Neural progenitor cell (in vitro differentiated cells): ENCODE measurements at regions not wholly inside any gene's neighbourhood (a gene's known extent, or its start where the extent isn't known, plus 50 kb on each side); places are given as distances from the start of the nearest gene placed in this dataset.

ENCODE experiments used
- DNase-seq: peaks from one replicate; pipeline ENCODE4 v3.0.0-alpha.2; 2016; ENCODE audit warnings: low spot score
- H2AFZ ChIP-seq: fragments of 200-600 bp; sonication (generic); replicated peaks from 2 replicates; pipeline ENCODE4 v1.6.1; 2016; ENCODE audit warnings: antibody characterized with exemption
- H3F3A ChIP-seq: fragments of 200-600 bp; sonication (generic); 2 replicates; pipeline ENCODE4 v1.6.1; 2016; ENCODE audit warnings: antibody characterized with exemption, low read depth
- H3K27ac ChIP-seq: fragments of 200-600 bp; sonication (generic); 2 replicates; pipeline ENCODE4 v1.5.1; 2016; ENCODE audit warnings: mild to moderate bottlenecking
- H3K27me3 ChIP-seq: fragments of 200-600 bp; sonication (generic); 2 replicates; pipeline ENCODE4 v1.6.1; 2016; ENCODE audit warnings: mild to moderate bottlenecking, moderate library complexity
- H3K36me3 ChIP-seq: fragments of 200-600 bp; sonication (generic); 2 replicates; pipeline ENCODE4 v1.5.1; 2016
- H3K4me1 ChIP-seq: fragments of 200-600 bp; sonication (generic); 2 replicates; pipeline ENCODE4 v1.6.1; 2016; ENCODE audit warnings: mixed run types
- H3K4me2 ChIP-seq: fragments of 200-600 bp; sonication (generic); 2 replicates; pipeline ENCODE4 v1.6.1; 2016
- H3K4me3 ChIP-seq: fragments of 200-600 bp; sonication (generic); 2 replicates; pipeline ENCODE4 v1.5.1; 2016
- H3K79me2 ChIP-seq: fragments of 200-600 bp; sonication (generic); 2 replicates; pipeline ENCODE4 v1.6.1; 2016; ENCODE audit warnings: low read depth
- H3K9ac ChIP-seq: fragments of 200-600 bp; sonication (generic); 2 replicates; pipeline ENCODE4 v1.6.1; 2016
- H3K9me3 ChIP-seq: fragments of 200-600 bp; sonication (generic); 2 replicates; pipeline ENCODE4 v1.5.1; 2016; ENCODE audit warnings: low read depth
- H4K20me1 ChIP-seq: fragments of 200-600 bp; sonication (generic); 2 replicates; pipeline ENCODE4 v1.6.1; 2016; ENCODE audit warnings: low read depth
- H3K27ac Mint-ChIP-seq: 3 replicates; pipeline ENCODE4 v1.8.0; 2021; ENCODE audit warnings: mixed read lengths
- H3K27me3 Mint-ChIP-seq: 2 replicates; pipeline ENCODE4 v1.8.0; 2022; ENCODE audit warnings: low read depth, mild to moderate bottlenecking, inconsistent platforms, moderate library complexity, mixed read lengths; ENCODE audit not compliant: insufficient read depth
- H3K36me3 Mint-ChIP-seq: 3 replicates; pipeline ENCODE4 v1.8.0; 2021; ENCODE audit warnings: mixed read lengths
- H3K4me1 Mint-ChIP-seq: 3 replicates; pipeline ENCODE4 v1.8.0; 2021; ENCODE audit warnings: mixed read lengths
- H3K4me3 Mint-ChIP-seq: 3 replicates; pipeline ENCODE4 v1.8.0; 2021; ENCODE audit warnings: mild to moderate bottlenecking, moderate library complexity, mixed read lengths
- H3K9me3 Mint-ChIP-seq: 3 replicates; pipeline ENCODE4 v1.8.0; 2020; ENCODE audit warnings: mixed read lengths
- CTCF ChIP-seq: fragments of 200-600 bp; sonication (generic); IDR thresholded peaks from 2 replicates; pipeline ENCODE4 v1.5.1; 2017; ENCODE audit warnings: antibody characterized with exemption, mild to moderate bottlenecking
- EZH2 ChIP-seq: fragments of 200-600 bp; sonication (generic); IDR thresholded peaks from 2 replicates; pipeline ENCODE4 v1.6.1; 2017; ENCODE audit warnings: antibody characterized with exemption, mild to moderate bottlenecking, moderate library complexity
- EZH2phosphoT487 ChIP-seq: fragments of 200-600 bp; sonication (generic); IDR thresholded peaks from 2 replicates; pipeline ENCODE4 v1.6.1; 2017; ENCODE audit warnings: antibody characterized with exemption

- Mint-ChIP-seq H3K4me3 (no peak overlapping the region), H3K4me1 (peaks cover 41% of the 10 kb centered on the region), H3K27ac (no peak overlapping the region), H3K9me3 (peaks cover 2% of the 10 kb centered on the region), H3K36me3 (no peaks in the 10 kb centered on the region), H3K27me3 (peaks cover 12% of the 10 kb centered on the region)
- Histone ChIP-seq H3K4me1 (peaks cover 45% of the 10 kb centered on the region), H3K9ac (no peak overlapping the region), H3K79me2 (no peaks in the 10 kb centered on the region), H3K27ac (peak overlapping the region; percentile 89), H3K27me3 (no peaks in the 10 kb centered on the region), H3K9me3 (no peaks in the 10 kb centered on the region), H3K4me3 (no peak overlapping the region), H3K36me3 (no peaks in the 10 kb centered on the region), H3K4me2 (peak overlapping the region; percentile 64), H3F3A (peaks cover 20% of the 10 kb centered on the region), H4K20me1 (peaks cover 3% of the 10 kb centered on the region), H2AFZ (no peak overlapping the region)
- no peak for DNase-seq
- no peak for TF ChIP-seq EZH2phosphoT487
- no peak for TF ChIP-seq EZH2
- no peak for TF ChIP-seq CTCF
Observed at GRCh38 chr13:109671919-109672318, 114.5 kb downstream of the IRS2 start.

GRCh38 chr13:109670776-109671175 is 115.6 kb downstream of the IRS2 start:
- H2AFZ ChIP-seq = no peak overlapping the region
- peak overlapping the region; percentile 55 for H3K27ac Mint-ChIP-seq

GRCh38 chr13:109669956-109670355 is 116.4 kb downstream of the IRS2 start:
- Histone ChIP-seq H3K4me2 (no peak overlapping the region), H3K4me1 (peaks cover 45% of the 10 kb centered on the region), H3K27me3 (no peaks in the 10 kb centered on the region), H3K27ac (no peak overlapping the region), H3K79me2 (no peaks in the 10 kb centered on the region), H3K9ac (no peak overlapping the region), H2AFZ (no peak overlapping the region), H3F3A (peaks cover 20% of the 10 kb centered on the region), H3K36me3 (no peaks in the 10 kb centered on the region), H3K9me3 (no peaks in the 10 kb centered on the region), H3K4me3 (no peak overlapping the region), H4K20me1 (peaks cover 3% of the 10 kb centered on the region)
- Mint-ChIP-seq H3K9me3 (no peaks in the 10 kb centered on the region), H3K36me3 (no peaks in the 10 kb centered on the region), H3K4me1 (peaks cover 52% of the 10 kb centered on the region), H3K4me3 (no peak overlapping the region), H3K27me3 (peaks cover 10% of the 10 kb centered on the region), H3K27ac (no peak overlapping the region)
- no peak for DNase-seq
- TF ChIP-seq CTCF (no peak), EZH2phosphoT487 (no peak), EZH2 (no peak)

More at GRCh38 chr13:109670776-109671175, 115.6 kb downstream of the IRS2 start:
- H3K27me3 Mint-ChIP-seq = peaks cover 14% of the 10 kb centered on the region
- no peaks in the 10 kb centered on the region for H3K9me3 ChIP-seq
- no peak overlapping the region for H3K4me3 Mint-ChIP-seq
- H3K36me3 Mint-ChIP-seq = no peaks in the 10 kb centered on the region
- peaks cover 3% of the 10 kb centered on the region for H4K20me1 ChIP-seq
- H3K4me2 ChIP-seq = no peak overlapping the region
- peaks cover 2% of the 10 kb centered on the region for H3K9me3 Mint-ChIP-seq
- no peaks in the 10 kb centered on the region for H3K27me3 ChIP-seq
- no peaks in the 10 kb centered on the region for H3K36me3 ChIP-seq
- H3K9ac ChIP-seq = no peak overlapping the region
- no peak overlapping the region for H3K27ac ChIP-seq
- peaks cover 45% of the 10 kb centered on the region for H3K4me1 Mint-ChIP-seq
- no peaks in the 10 kb centered on the region for H3K79me2 ChIP-seq
- no peak for DNase-seq
- TF ChIP-seq EZH2 (no peak), CTCF (no peak), EZH2phosphoT487 (no peak)
- peaks cover 20% of the 10 kb centered on the region for H3F3A ChIP-seq
- H3K4me1 ChIP-seq = peaks cover 45% of the 10 kb centered on the region
- no peak overlapping the region for H3K4me3 ChIP-seq
